ENCODE measurements at regions not wholly inside any gene's neighbourhood (a gene's known extent, or its start where the extent isn't known, plus 50 kb on each side); places are given as distances from the start of the nearest gene placed in this dataset.

- Histone ChIP-seq H3K9me3 (no peaks in the 10 kb centered on the region), H3K27me3 (no peaks in the 10 kb centered on the region), H3K4me3 (no peak overlapping the region), H3K4me1 (no peaks in the 10 kb centered on the region), H3K36me3 (no peaks in the 10 kb centered on the region), H3K27ac (peak overlapping the region in 1 of 4 donors; percentile 7)
- DNase-seq, result no peak
- TF ChIP-seq CTCF (IDR thresholded peaks at IDR 0.05), result no peak
- TF ChIP-seq POLR2A (IDR thresholded peaks at IDR 0.05), result no peak
These were observed 169.4 kb upstream of the ESRRG start for GRCh38 chr1:216892581-216893160.

- H3K27ac ChIP-seq, result no peak overlapping the region
- no peaks in the 10 kb centered on the region for H3K9me3 ChIP-seq
- H3K36me3 ChIP-seq, result no peaks in the 10 kb centered on the region
- H3K4me1 ChIP-seq, result no peaks in the 10 kb centered on the region
- TF ChIP-seq POLR2A (IDR thresholded peaks at IDR 0.05) (no peak), CTCF (IDR thresholded peaks at IDR 0.05) (no peak)
- DNase-seq, result no peak
- H3K4me3 ChIP-seq, result no peak overlapping the region
- H3K27me3 ChIP-seq, result no peaks in the 10 kb centered on the region
These were observed 167.6 kb upstream of the ESRRG start for GRCh38 chr1:216890871-216891270.

GRCh38 chr1:216888731-216889130, 165.5 kb upstream of the ESRRG start:
- no peaks in the 10 kb centered on the region for H3K27me3 ChIP-seq
- H3K27ac ChIP-seq, result no peak overlapping the region
- H3K4me3 ChIP-seq, result no peak overlapping the region
- TF ChIP-seq CTCF (IDR thresholded peaks at IDR 0.05), result no peak
- no peak for TF ChIP-seq POLR2A (IDR thresholded peaks at IDR 0.05)
- DNase-seq, result no peak
- no peaks in the 10 kb centered on the region for H3K4me1 ChIP-seq
- H3K36me3 ChIP-seq, result no peaks in the 10 kb centered on the region
- H3K9me3 ChIP-seq, result no peaks in the 10 kb centered on the region

GRCh38 chr1:216887032-216887431, 163.8 kb upstream of the ESRRG start:
- Histone ChIP-seq H3K4me3 (no peak overlapping the region), H3K4me1 (no peaks in the 10 kb centered on the region), H3K27me3 (no peaks in the 10 kb centered on the region), H3K27ac (no peak overlapping the region), H3K9me3 (no peaks in the 10 kb centered on the region), H3K36me3 (no peaks in the 10 kb centered on the region)
- no peak for TF ChIP-seq CTCF (IDR thresholded peaks at IDR 0.05)
- no peak for TF ChIP-seq POLR2A (IDR thresholded peaks at IDR 0.05)
- DNase-seq, result no peak

- Histone ChIP-seq H3K4me1 (no peaks in the 10 kb centered on the region), H3K27me3 (no peaks in the 10 kb centered on the region), H3K9me3 (no peaks in the 10 kb centered on the region), H3K27ac (no peak overlapping the region), H3K36me3 (no peaks in the 10 kb centered on the region), H3K4me3 (no peak overlapping the region)
- no peak for DNase-seq
- TF ChIP-seq POLR2A (IDR thresholded peaks at IDR 0.05), result no peak
- TF ChIP-seq CTCF (IDR thresholded peaks at IDR 0.05), result no peak
These were observed 161.5 kb upstream of the ESRRG start for GRCh38 chr1:216884614-216885229.
